ENCODE measurements at regions not wholly inside any gene's neighbourhood (a gene's known extent, or its start where the extent isn't known, plus 50 kb on each side); places are given as distances from the start of the nearest gene placed in this dataset.

GRCh38 chr1:29515170-29515955, 279.0 kb downstream of the PTPRU start:
- TF ChIP-seq NCOA2 (CRISPR knock-in tag; IDR thresholded peaks at IDR 0.05) = no peak
- TF ChIP-seq SSRP1 (CRISPR knock-in tag; IDR thresholded peaks at IDR 0.05) = no peak
- no peak for TF ChIP-seq ZNF30 (CRISPR knock-in tag; IDR thresholded peaks at IDR 0.05)
- no peak for TF ChIP-seq ZHX2 (IDR thresholded peaks at IDR 0.05; ENCODE audit: low read depth)
- TF ChIP-seq ZHX2 (CRISPR knock-in tag; IDR thresholded peaks at IDR 0.05; ENCODE audit: borderline replicate concordance) = no peak
- no peak for TF ChIP-seq ZNF589 (CRISPR knock-in tag; conservative IDR thresholded peaks at IDR 0.05)
- TF ChIP-seq ZBTB21 (CRISPR knock-in tag; IDR thresholded peaks at IDR 0.05) = no peak
- no peak for TF ChIP-seq ZBTB49 (CRISPR knock-in tag; IDR thresholded peaks at IDR 0.05; ENCODE audit: borderline replicate concordance)
- no peak for TF ChIP-seq TAF1 (CRISPR knock-in tag; IDR thresholded peaks at IDR 0.05)
- TF ChIP-seq ELF1 (CRISPR knock-in tag; IDR thresholded peaks at IDR 0.05) = no peak
- TF ChIP-seq MYNN (CRISPR knock-in tag; IDR thresholded peaks at IDR 0.05; ENCODE audit: low read depth) = no peak
- TF ChIP-seq NFE2L2 (IDR thresholded peaks at IDR 0.05; ENCODE audit: low read length) = no peak
- TF ChIP-seq RAD21 (CRISPR knock-in tag; IDR thresholded peaks at IDR 0.05) = no peak
